ENCODE measurements at regions not wholly inside any gene's neighbourhood (a gene's known extent, or its start where the extent isn't known, plus 50 kb on each side); places are given as distances from the start of the nearest gene placed in this dataset.

GRCh38 chr17:65290056-65290455, 152.9 kb downstream of the RGS9 start:
- H3K27ac ChIP-seq (ENCODE audit: low read length), result no peak overlapping the region
- intact Hi-C loops (cut with micrococcal nuclease), result no loop called here
- no peaks in the 10 kb centered on the region for H3K27me3 ChIP-seq (ENCODE audit: control insufficient read depth, insufficient read depth, low read length)
- no peak for TF ChIP-seq CTCF (IDR thresholded peaks at IDR 0.05)
- Mint-ChIP-seq H3K27me3 (ENCODE audit: low read depth in 2 of 2) (peaks cover 7 to 8% of the 10 kb centered on the region in 2 donors), H3K36me3 (no peaks in the 10 kb centered on the region), H3K9me3 (no peaks in the 10 kb centered on the region), H3K4me3 (no peak overlapping the region), H3K27ac (no peak overlapping the region), H3K4me1 (peaks cover 6% of the 10 kb centered on the region in 2 donors)
- H3K9me3 ChIP-seq (ENCODE audit: control insufficient read depth, insufficient read depth, low read length), result no peaks in the 10 kb centered on the region
- ATAC-seq, result no peak
- H3K4me1 ChIP-seq (ENCODE audit: control insufficient read depth, insufficient read depth, low read length), result peaks cover 6% of the 10 kb centered on the region
- H3K36me3 ChIP-seq (ENCODE audit: control insufficient read depth, insufficient read depth, low read length), result no peaks in the 10 kb centered on the region
- WGBS (ENCODE audit: insufficient coverage), result no CpG with 5 or more reads among the region's 1 CpG
- no peak overlapping the region for H3K4me3 ChIP-seq (ENCODE audit: low read length)
- DNase-seq, result no peak

GRCh38 chr17:65287040-65287439, 149.9 kb downstream of the RGS9 start:
- Histone ChIP-seq H3K27ac (ENCODE audit: low read length) (no peak overlapping the region), H3K9me3 (ENCODE audit: control insufficient read depth, insufficient read depth, low read length) (no peaks in the 10 kb centered on the region), H3K4me1 (ENCODE audit: control insufficient read depth, insufficient read depth, low read length) (no peaks in the 10 kb centered on the region), H3K4me3 (ENCODE audit: low read length) (no peak overlapping the region), H3K36me3 (ENCODE audit: control insufficient read depth, insufficient read depth, low read length) (no peaks in the 10 kb centered on the region), H3K27me3 (ENCODE audit: control insufficient read depth, insufficient read depth, low read length) (no peaks in the 10 kb centered on the region)
- TF ChIP-seq CTCF (IDR thresholded peaks at IDR 0.05), result no peak
- Mint-ChIP-seq H3K4me1 (no peaks in the 10 kb centered on the region), H3K27me3 (ENCODE audit: low read depth in 2 of 2) (peaks cover 4 to 16% of the 10 kb centered on the region in 2 donors), H3K4me3 (no peak overlapping the region), H3K27ac (no peak overlapping the region), H3K9me3 (no peaks in the 10 kb centered on the region), H3K36me3 (no peaks in the 10 kb centered on the region)
- ATAC-seq, result no peak
- 80% methylated on average over 4 of the region's 4 CpGs for WGBS (ENCODE audit: insufficient coverage)
- no peak for DNase-seq
- intact Hi-C loops (cut with micrococcal nuclease), result no loop called here

GRCh38 chr17:65283704-65284103, 146.5 kb downstream of the RGS9 start:
- H3K4me3 ChIP-seq (ENCODE audit: low read length), result no peak overlapping the region
- peaks cover 2% of the 10 kb centered on the region for H3K27me3 ChIP-seq (ENCODE audit: control insufficient read depth, insufficient read depth, low read length)
- H3K27ac Mint-ChIP-seq, result no peak overlapping the region
- intact Hi-C loops (cut with micrococcal nuclease), result no loop called here
- TF ChIP-seq CTCF (IDR thresholded peaks at IDR 0.05), result no peak
- H3K4me1 ChIP-seq (ENCODE audit: control insufficient read depth, insufficient read depth, low read length), result no peaks in the 10 kb centered on the region
- H3K9me3 ChIP-seq (ENCODE audit: control insufficient read depth, insufficient read depth, low read length), result no peaks in the 10 kb centered on the region
- WGBS (ENCODE audit: insufficient coverage), result 79% methylated on average over 7 of the region's 7 CpGs
- DNase-seq, result no peak
- no peaks in the 10 kb centered on the region for H3K9me3 Mint-ChIP-seq
- no peaks in the 10 kb centered on the region for H3K4me1 Mint-ChIP-seq
- H3K4me3 Mint-ChIP-seq, result no peak overlapping the region
- no peaks in the 10 kb centered on the region for H3K36me3 ChIP-seq (ENCODE audit: control insufficient read depth, insufficient read depth, low read length)
- H3K27ac ChIP-seq (ENCODE audit: low read length), result no peak overlapping the region
- ATAC-seq, result no peak
- H3K36me3 Mint-ChIP-seq, result no peaks in the 10 kb centered on the region
- peaks cover 4 to 16% of the 10 kb centered on the region in 2 donors for H3K27me3 Mint-ChIP-seq (ENCODE audit: low read depth in 2 of 2)

GRCh38 chr17:65279456-65279855, 142.3 kb downstream of the RGS9 start:
- WGBS (ENCODE audit: insufficient coverage), result 92% methylated on average over 1 of the region's 2 CpGs
- TF ChIP-seq CTCF (IDR thresholded peaks at IDR 0.05), result no peak

More at GRCh38 chr17:65279456-65279855, 142.3 kb downstream of the RGS9 start:
- H3K27me3 Mint-ChIP-seq (ENCODE audit: low read depth in 2 of 2), result peaks cover 14 to 42% of the 10 kb centered on the region in 2 donors
- Histone ChIP-seq H3K27ac (ENCODE audit: low read length) (no peak overlapping the region), H3K4me1 (ENCODE audit: control insufficient read depth, insufficient read depth, low read length) (no peaks in the 10 kb centered on the region), H3K4me3 (ENCODE audit: low read length) (no peak overlapping the region), H3K36me3 (ENCODE audit: control insufficient read depth, insufficient read depth, low read length) (no peaks in the 10 kb centered on the region), H3K9me3 (ENCODE audit: control insufficient read depth, insufficient read depth, low read length) (no peaks in the 10 kb centered on the region), H3K27me3 (ENCODE audit: control insufficient read depth, insufficient read depth, low read length) (peaks cover 7% of the 10 kb centered on the region)
- H3K36me3 Mint-ChIP-seq, result no peaks in the 10 kb centered on the region
- DNase-seq (no peak), ATAC-seq (no peak)
- no peak overlapping the region for H3K4me3 Mint-ChIP-seq
- intact Hi-C loops (cut with micrococcal nuclease), result no loop called here
- peaks cover 9 to 12% of the 10 kb centered on the region in 2 donors for H3K4me1 Mint-ChIP-seq
- no peak overlapping the region for H3K27ac Mint-ChIP-seq
- H3K9me3 Mint-ChIP-seq, result no peaks in the 10 kb centered on the region

Data from natural killer cell (primary cell).